ENCODE measurements at regions not wholly inside any gene's neighbourhood (a gene's known extent, or its start where the extent isn't known, plus 50 kb on each side); places are given as distances from the start of the nearest gene placed in this dataset.

DNA sequence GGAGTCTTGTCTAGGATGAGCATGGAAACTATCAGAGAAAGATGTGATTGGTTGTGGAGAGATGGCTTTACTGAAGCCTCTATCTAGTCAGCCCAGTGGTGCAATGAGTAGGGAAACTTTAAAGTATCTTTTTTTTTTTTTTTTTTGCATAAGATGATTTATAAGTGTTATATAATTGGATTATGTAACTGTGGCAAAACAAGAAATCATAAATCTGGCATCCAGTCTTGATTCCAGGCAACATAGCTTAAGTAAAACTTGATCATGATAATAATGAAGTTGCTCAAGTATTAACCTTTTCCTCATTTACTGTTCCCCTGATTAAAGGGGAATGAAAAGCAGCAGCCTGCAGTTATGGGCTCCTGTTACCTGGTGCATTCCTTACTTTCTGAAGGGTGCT lies 538.0 kb upstream of the ATP2B1 start:
- no peak for FAIRE-seq

GRCh38 chr12:90245391-90245790 lies 536.8 kb upstream of the ATP2B1 start:
- TF ChIP-seq CTCF (IDR thresholded peaks at IDR 0.05; ENCODE audit: insufficient read depth, low read depth, low read length) (no peak), EZH2 (IDR thresholded peaks at IDR 0.05; ENCODE audit: insufficient read depth, low read length) (no peak)
- H3K36me3 ChIP-seq (ENCODE audit: insufficient read depth, low read length), result no peaks in the 10 kb centered on the region
- H3K27me3 ChIP-seq (ENCODE audit: insufficient read depth, low read length), result no peaks in the 10 kb centered on the region
- H3K9me3 Mint-ChIP-seq (ENCODE audit: unreplicated experiment), result peaks cover 3% of the 10 kb centered on the region
- no peak for DNase-seq (ENCODE audit: low read depth)
- no peak overlapping the region for H3K27ac Mint-ChIP-seq (ENCODE audit: unreplicated experiment)
- H3K4me1 ChIP-seq (ENCODE audit: insufficient read depth, low read length), result no peaks in the 10 kb centered on the region
- no peak overlapping the region for H3K4me3 ChIP-seq (ENCODE audit: insufficient read depth, low read depth, low read length)
- no peaks in the 10 kb centered on the region for H4K20me1 ChIP-seq (ENCODE audit: insufficient read depth, low read length)
- no peak overlapping the region for H3K9ac ChIP-seq (ENCODE audit: low read length)
- H3K79me2 ChIP-seq (ENCODE audit: insufficient read depth, low read length), result no peaks in the 10 kb centered on the region
- H3K9me3 ChIP-seq (ENCODE audit: insufficient read depth, low read depth, low read length), result no peaks in the 10 kb centered on the region
- H3K4me1 Mint-ChIP-seq (ENCODE audit: low read depth, unreplicated experiment), result peaks cover 1% of the 10 kb centered on the region
- no peaks in the 10 kb centered on the region for H3K27me3 Mint-ChIP-seq (ENCODE audit: low read depth, unreplicated experiment)
- H3K36me3 Mint-ChIP-seq (ENCODE audit: low read depth, unreplicated experiment), result no peaks in the 10 kb centered on the region
- no peak overlapping the region for H3K4me2 ChIP-seq (ENCODE audit: low read length)
- no peak overlapping the region for H3K4me3 Mint-ChIP-seq (ENCODE audit: unreplicated experiment)
- FAIRE-seq, result no peak
- no peak overlapping the region for H3K27ac ChIP-seq (ENCODE audit: low read depth, low read length)
- H2AFZ ChIP-seq (ENCODE audit: low read depth, low read length), result no peak overlapping the region

More for the DNA sequence above, 538.0 kb upstream of the ATP2B1 start:
- H3K9me3 Mint-ChIP-seq (ENCODE audit: unreplicated experiment), result peaks cover 2% of the 10 kb centered on the region
- H3K27ac ChIP-seq (ENCODE audit: low read depth, low read length), result no peak overlapping the region
- no peak overlapping the region for H2AFZ ChIP-seq (ENCODE audit: low read depth, low read length)
- no peaks in the 10 kb centered on the region for H3K4me1 ChIP-seq (ENCODE audit: insufficient read depth, low read length)
- H3K79me2 ChIP-seq (ENCODE audit: insufficient read depth, low read length), result no peaks in the 10 kb centered on the region
- H3K36me3 Mint-ChIP-seq (ENCODE audit: low read depth, unreplicated experiment), result no peaks in the 10 kb centered on the region
- no peaks in the 10 kb centered on the region for H3K36me3 ChIP-seq (ENCODE audit: insufficient read depth, low read length)
- no peak for TF ChIP-seq EZH2 (IDR thresholded peaks at IDR 0.05; ENCODE audit: insufficient read depth, low read length)
- TF ChIP-seq CTCF (IDR thresholded peaks at IDR 0.05; ENCODE audit: insufficient read depth, low read depth, low read length), result no peak
- H3K4me2 ChIP-seq (ENCODE audit: low read length), result no peak overlapping the region
- H4K20me1 ChIP-seq (ENCODE audit: insufficient read depth, low read length), result no peaks in the 10 kb centered on the region
- no peak overlapping the region for H3K4me3 ChIP-seq (ENCODE audit: insufficient read depth, low read depth, low read length)
- no peaks in the 10 kb centered on the region for H3K27me3 Mint-ChIP-seq (ENCODE audit: low read depth, unreplicated experiment)
- no peak for DNase-seq (ENCODE audit: low read depth)
- H3K4me3 Mint-ChIP-seq (ENCODE audit: unreplicated experiment), result no peak overlapping the region
- H3K9me3 ChIP-seq (ENCODE audit: insufficient read depth, low read depth, low read length), result no peaks in the 10 kb centered on the region
- H3K9ac ChIP-seq (ENCODE audit: low read length), result no peak overlapping the region
- H3K27me3 ChIP-seq (ENCODE audit: insufficient read depth, low read length), result no peaks in the 10 kb centered on the region
- H3K4me1 Mint-ChIP-seq (ENCODE audit: low read depth, unreplicated experiment), result peaks cover 1% of the 10 kb centered on the region
- no peak overlapping the region for H3K27ac Mint-ChIP-seq (ENCODE audit: unreplicated experiment)

DNA sequence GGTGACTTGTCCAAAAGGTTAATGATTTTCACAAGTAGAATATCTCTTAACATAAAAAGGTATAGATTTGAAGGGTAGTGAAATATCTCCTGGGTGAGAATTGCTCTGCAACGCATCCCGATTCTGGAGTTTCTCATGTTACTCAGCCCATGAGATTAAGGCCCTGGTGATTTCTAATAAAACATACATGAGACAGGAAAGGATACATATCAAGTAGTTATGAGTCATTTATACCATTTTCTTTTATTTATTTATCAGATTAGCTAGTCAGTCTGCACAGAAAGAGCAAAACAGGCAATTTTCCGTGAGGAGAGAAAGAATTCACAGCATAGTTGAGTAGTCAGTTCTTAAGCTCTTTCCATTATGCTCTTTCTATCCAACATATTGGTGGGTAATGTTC lies 535.6 kb upstream of the ATP2B1 start:
- peaks cover 6% of the 10 kb centered on the region for H3K9me3 Mint-ChIP-seq (ENCODE audit: unreplicated experiment)
- no peak overlapping the region for H3K27ac Mint-ChIP-seq (ENCODE audit: unreplicated experiment)
- Histone ChIP-seq H3K4me1 (ENCODE audit: insufficient read depth, low read length) (no peaks in the 10 kb centered on the region), H3K27me3 (ENCODE audit: insufficient read depth, low read length) (no peaks in the 10 kb centered on the region), H3K9me3 (ENCODE audit: insufficient read depth, low read depth, low read length) (no peaks in the 10 kb centered on the region), H3K79me2 (ENCODE audit: insufficient read depth, low read length) (no peaks in the 10 kb centered on the region), H3K4me2 (ENCODE audit: low read length) (no peak overlapping the region), H3K9ac (ENCODE audit: low read length) (no peak overlapping the region), H4K20me1 (ENCODE audit: insufficient read depth, low read length) (no peaks in the 10 kb centered on the region), H3K4me3 (ENCODE audit: insufficient read depth, low read depth, low read length) (no peak overlapping the region), H2AFZ (ENCODE audit: low read depth, low read length) (no peak overlapping the region), H3K36me3 (ENCODE audit: insufficient read depth, low read length) (no peaks in the 10 kb centered on the region), H3K27ac (ENCODE audit: low read depth, low read length) (no peak overlapping the region)
- DNase-seq (ENCODE audit: low read depth), result no peak
- H3K27me3 Mint-ChIP-seq (ENCODE audit: low read depth, unreplicated experiment), result no peaks in the 10 kb centered on the region
- H3K36me3 Mint-ChIP-seq (ENCODE audit: low read depth, unreplicated experiment), result no peaks in the 10 kb centered on the region
- TF ChIP-seq EZH2 (IDR thresholded peaks at IDR 0.05; ENCODE audit: insufficient read depth, low read length) (no peak), CTCF (IDR thresholded peaks at IDR 0.05; ENCODE audit: insufficient read depth, low read depth, low read length) (no peak)
- no peak for FAIRE-seq
- peaks cover 1% of the 10 kb centered on the region for H3K4me1 Mint-ChIP-seq (ENCODE audit: low read depth, unreplicated experiment)
- no peak overlapping the region for H3K4me3 Mint-ChIP-seq (ENCODE audit: unreplicated experiment)
